SK-N-SH treated with all-trans-retinoic acid at 6 μM for 48 hours (cell line): ENCODE measurements at regions not wholly inside any gene's neighbourhood (a gene's known extent, or its start where the extent isn't known, plus 50 kb on each side); places are given as distances from the start of the nearest gene placed in this dataset.

ENCODE experiments used
- ATAC-seq: fragments of 200-7000 bp; cut with Tn5 transposase; 3 replicates; pipeline ENCODE4 v1.9.1; 2020; ENCODE audit warnings: mild to moderate bottlenecking, moderate library complexity
- ARNTL ChIP-seq: fragments of 450-650 bp; formaldehyde crosslinking; IDR thresholded peaks from 2 replicates; pipeline ENCODE4 v1.5.0; 2020; ENCODE audit warnings: low read depth, mild to moderate bottlenecking, moderate library complexity, borderline replicate concordance
- BACH2 ChIP-seq: fragments of 250-450 bp; sonication (Bioruptor Pico); IDR thresholded peaks from 2 replicates; pipeline ENCODE4 v1.9.0; 2021; ENCODE audit warnings: mild to moderate bottlenecking, borderline replicate concordance
- CSDC2 ChIP-seq: fragments of 250-450 bp; sonication (Bioruptor Pico); IDR thresholded peaks from 2 replicates; pipeline ENCODE4 v1.5.0; 2020; ENCODE audit warnings: mild to moderate bottlenecking, moderate library complexity
- ESRRG ChIP-seq: fragments of 250-450 bp; sonication (Bioruptor Pico); IDR thresholded peaks from 2 replicates; pipeline ENCODE4 v1.6.1; 2021; ENCODE audit warnings: mild to moderate bottlenecking
- GLIS3 ChIP-seq: fragments of 250-450 bp; sonication (Bioruptor Pico); IDR thresholded peaks from 2 replicates; pipeline ENCODE4 v1.5.0; 2020; ENCODE audit warnings: mild to moderate bottlenecking, moderate library complexity
- ISL1 ChIP-seq: fragments of 250-450 bp; sonication (Bioruptor Pico); IDR thresholded peaks from 2 replicates; pipeline ENCODE4 v2.1.2; 2022; ENCODE audit warnings: mild to moderate bottlenecking, moderate library complexity
- OSR1 ChIP-seq: fragments of 250-450 bp; sonication (Bioruptor Pico); IDR thresholded peaks from 2 replicates; pipeline ENCODE4 v1.8.0; 2022; ENCODE audit warnings: moderate library complexity, mild to moderate bottlenecking, inconsistent platforms
- PPARA ChIP-seq: fragments of 250-450 bp; sonication (Bioruptor Pico); IDR thresholded peaks from 2 replicates; pipeline ENCODE4 v1.5.0; 2020; ENCODE audit warnings: mild to moderate bottlenecking, borderline replicate concordance
- RARB ChIP-seq: fragments of 250-450 bp; sonication (Bioruptor Pico); IDR thresholded peaks from 2 replicates; pipeline ENCODE4 v1.8.0; 2021; ENCODE audit warnings: mild to moderate bottlenecking, moderate library complexity
- TOX ChIP-seq: fragments of 250-450 bp; sonication (Bioruptor Pico); IDR thresholded peaks from 2 replicates; pipeline ENCODE4 v1.8.0; 2021; ENCODE audit warnings: mild to moderate bottlenecking, moderate library complexity, borderline replicate concordance
- ZC3H10 ChIP-seq: fragments of 250-450 bp; sonication (Bioruptor Pico); IDR thresholded peaks from 2 replicates; pipeline ENCODE4 v1.5.1; 2021; ENCODE audit warnings: mild to moderate bottlenecking, moderate library complexity
- ZFP3 ChIP-seq: fragments of 250-450 bp; sonication (Bioruptor Pico); IDR thresholded peaks from 2 replicates; pipeline ENCODE4 v1.5.0; 2020; ENCODE audit warnings: mild to moderate bottlenecking, moderate library complexity
- ZFP30 ChIP-seq: fragments of 450-650 bp; formaldehyde crosslinking; IDR thresholded peaks from 2 replicates; pipeline ENCODE4 v1.5.0; 2022; ENCODE audit warnings: mild to moderate bottlenecking, moderate library complexity
- ZNF565 ChIP-seq: fragments of 450-650 bp; formaldehyde crosslinking; conservative IDR thresholded peaks from 2 replicates; pipeline ENCODE4 v1.5.0; 2020; ENCODE audit warnings: low read depth, mild to moderate bottlenecking, moderate library complexity
- ZNF70 ChIP-seq: fragments of 450-650 bp; formaldehyde crosslinking; IDR thresholded peaks from 2 replicates; pipeline ENCODE4 v1.5.0; 2020; ENCODE audit warnings: mild to moderate bottlenecking, moderate library complexity
- ZNF8 ChIP-seq: fragments of 450-650 bp; formaldehyde crosslinking; IDR thresholded peaks from 2 replicates; pipeline ENCODE4 v1.5.0; 2020; ENCODE audit warnings: mild to moderate bottlenecking, moderate library complexity
- TF ChIP-seq, protein P1 (sequence below): fragments of 250-450 bp; sonication (Bioruptor Pico); IDR thresholded peaks from 2 replicates; pipeline ENCODE4 v1.5.0; 2020; ENCODE audit warnings: mild to moderate bottlenecking, moderate library complexity
- TF ChIP-seq, protein P2 (sequence below): fragments of 250-450 bp; sonication (Bioruptor Pico); IDR thresholded peaks from 2 replicates; pipeline ENCODE4 v1.8.0; 2020; ENCODE audit warnings: mild to moderate bottlenecking, moderate library complexity, borderline replicate concordance
- TF ChIP-seq, protein P3 (sequence below): fragments of 250-450 bp; sonication (Bioruptor Pico); IDR thresholded peaks from 2 replicates; pipeline ENCODE4 v1.8.0; 2021; ENCODE audit warnings: low read depth, mild to moderate bottlenecking, moderate library complexity, borderline replicate concordance
- TF ChIP-seq, protein P4 (sequence below): fragments of 250-450 bp; sonication (Bioruptor Pico); IDR thresholded peaks from 2 replicates; pipeline ENCODE4 v1.5.1; 2021; ENCODE audit warnings: mild to moderate bottlenecking, moderate library complexity
- TF ChIP-seq, protein P5 (sequence below): fragments of 250-450 bp; sonication (Bioruptor Pico); IDR thresholded peaks from 2 replicates; pipeline ENCODE4 v1.5.1; 2020; ENCODE audit warnings: low read depth, mild to moderate bottlenecking, moderate library complexity

DNA sequence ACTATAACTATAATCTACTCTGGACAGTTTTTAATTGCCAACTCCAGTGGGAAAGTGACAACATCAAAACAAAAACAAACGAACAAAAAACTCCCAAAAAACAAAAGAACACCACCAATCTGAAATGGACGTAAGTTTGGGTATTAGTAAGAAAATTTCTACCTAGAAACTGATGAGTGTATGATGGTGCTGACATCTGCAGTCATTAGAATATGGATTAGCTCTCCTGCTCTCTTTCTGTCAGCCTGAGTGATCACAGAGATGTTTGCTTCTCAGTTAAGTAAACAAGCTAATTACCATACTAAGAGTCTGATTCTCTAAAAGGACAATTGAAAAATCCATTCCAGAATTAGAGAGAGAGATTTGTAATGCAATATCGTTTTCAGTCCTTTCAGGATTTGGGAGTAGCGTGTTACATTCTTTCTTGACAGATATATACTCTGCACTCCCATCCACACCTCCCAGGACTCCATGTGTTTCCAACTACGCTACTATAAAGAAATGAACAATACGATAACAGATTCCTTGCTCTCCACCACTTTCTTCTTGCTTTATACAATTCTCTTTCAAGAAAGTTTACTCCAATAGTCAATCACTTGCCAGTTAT lies 1347.4 kb upstream of the PIK3C3 start:
- TF ChIP-seq, protein P1, sequence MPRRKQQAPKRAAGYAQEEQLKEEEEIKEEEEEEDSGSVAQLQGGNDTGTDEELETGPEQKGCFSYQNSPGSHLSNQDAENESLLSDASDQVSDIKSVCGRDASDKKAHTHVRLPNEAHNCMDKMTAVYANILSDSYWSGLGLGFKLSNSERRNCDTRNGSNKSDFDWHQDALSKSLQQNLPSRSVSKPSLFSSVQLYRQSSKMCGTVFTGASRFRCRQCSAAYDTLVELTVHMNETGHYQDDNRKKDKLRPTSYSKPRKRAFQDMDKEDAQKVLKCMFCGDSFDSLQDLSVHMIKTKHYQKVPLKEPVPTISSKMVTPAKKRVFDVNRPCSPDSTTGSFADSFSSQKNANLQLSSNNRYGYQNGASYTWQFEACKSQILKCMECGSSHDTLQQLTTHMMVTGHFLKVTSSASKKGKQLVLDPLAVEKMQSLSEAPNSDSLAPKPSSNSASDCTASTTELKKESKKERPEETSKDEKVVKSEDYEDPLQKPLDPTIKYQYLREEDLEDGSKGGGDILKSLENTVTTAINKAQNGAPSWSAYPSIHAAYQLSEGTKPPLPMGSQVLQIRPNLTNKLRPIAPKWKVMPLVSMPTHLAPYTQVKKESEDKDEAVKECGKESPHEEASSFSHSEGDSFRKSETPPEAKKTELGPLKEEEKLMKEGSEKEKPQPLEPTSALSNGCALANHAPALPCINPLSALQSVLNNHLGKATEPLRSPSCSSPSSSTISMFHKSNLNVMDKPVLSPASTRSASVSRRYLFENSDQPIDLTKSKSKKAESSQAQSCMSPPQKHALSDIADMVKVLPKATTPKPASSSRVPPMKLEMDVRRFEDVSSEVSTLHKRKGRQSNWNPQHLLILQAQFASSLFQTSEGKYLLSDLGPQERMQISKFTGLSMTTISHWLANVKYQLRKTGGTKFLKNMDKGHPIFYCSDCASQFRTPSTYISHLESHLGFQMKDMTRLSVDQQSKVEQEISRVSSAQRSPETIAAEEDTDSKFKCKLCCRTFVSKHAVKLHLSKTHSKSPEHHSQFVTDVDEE: no peak
- TF ChIP-seq ZNF70 (CRISPR knock-in tag): no peak
- TF ChIP-seq OSR1: no peak
- no peak for ATAC-seq

DNA sequence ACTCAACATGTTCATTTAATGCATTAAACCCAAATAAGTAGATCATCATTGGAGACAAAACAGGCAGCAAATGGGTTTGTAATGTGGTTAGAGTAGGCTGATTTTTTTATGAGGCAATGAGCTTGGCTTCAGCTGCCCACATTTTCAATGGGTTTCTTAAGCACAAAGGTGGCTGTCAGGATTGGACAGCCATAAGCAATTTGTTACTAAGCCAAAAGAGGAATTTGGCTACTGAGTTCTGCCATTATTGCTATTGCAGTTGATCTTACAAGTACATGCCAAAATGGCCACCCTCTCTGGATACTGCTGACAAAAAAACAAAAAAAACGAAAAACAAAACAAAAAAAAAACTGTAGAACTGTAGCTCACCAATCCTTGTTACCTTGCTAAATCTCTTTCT lies 1348.0 kb upstream of the PIK3C3 start:
- no peak for ATAC-seq
- no peak for TF ChIP-seq ZFP30 (CRISPR knock-in tag)
- no peak for TF ChIP-seq ZNF70 (CRISPR knock-in tag)
- no peak for TF ChIP-seq ARNTL
- no peak for TF ChIP-seq GLIS3 (CRISPR knock-in tag)
- TF ChIP-seq PPARA (CRISPR knock-in tag): no peak
- TF ChIP-seq, all 23 proteins: peak for 0

DNA sequence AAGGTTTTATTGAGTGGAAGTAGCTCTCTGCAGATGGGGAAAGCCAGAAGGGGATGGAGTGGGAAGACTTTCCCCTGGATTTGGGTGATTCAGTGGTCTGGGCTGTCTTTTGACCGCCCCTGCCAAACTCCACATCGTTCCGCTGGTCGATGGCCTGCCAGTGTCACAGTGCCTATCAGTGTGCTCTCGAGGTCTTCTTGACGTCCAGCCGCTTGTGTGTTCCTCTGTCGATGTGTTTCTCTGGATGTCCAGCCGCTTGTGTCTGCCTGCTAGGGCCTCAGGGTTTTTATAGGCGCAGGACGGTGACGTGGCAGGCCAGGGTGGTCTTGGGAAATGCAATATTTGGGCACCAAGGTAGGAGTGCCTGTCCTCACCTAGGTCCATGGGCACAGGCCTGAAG lies 1371.4 kb upstream of the PIK3C3 start:
- no peak for ATAC-seq
- TF ChIP-seq, protein P2, sequence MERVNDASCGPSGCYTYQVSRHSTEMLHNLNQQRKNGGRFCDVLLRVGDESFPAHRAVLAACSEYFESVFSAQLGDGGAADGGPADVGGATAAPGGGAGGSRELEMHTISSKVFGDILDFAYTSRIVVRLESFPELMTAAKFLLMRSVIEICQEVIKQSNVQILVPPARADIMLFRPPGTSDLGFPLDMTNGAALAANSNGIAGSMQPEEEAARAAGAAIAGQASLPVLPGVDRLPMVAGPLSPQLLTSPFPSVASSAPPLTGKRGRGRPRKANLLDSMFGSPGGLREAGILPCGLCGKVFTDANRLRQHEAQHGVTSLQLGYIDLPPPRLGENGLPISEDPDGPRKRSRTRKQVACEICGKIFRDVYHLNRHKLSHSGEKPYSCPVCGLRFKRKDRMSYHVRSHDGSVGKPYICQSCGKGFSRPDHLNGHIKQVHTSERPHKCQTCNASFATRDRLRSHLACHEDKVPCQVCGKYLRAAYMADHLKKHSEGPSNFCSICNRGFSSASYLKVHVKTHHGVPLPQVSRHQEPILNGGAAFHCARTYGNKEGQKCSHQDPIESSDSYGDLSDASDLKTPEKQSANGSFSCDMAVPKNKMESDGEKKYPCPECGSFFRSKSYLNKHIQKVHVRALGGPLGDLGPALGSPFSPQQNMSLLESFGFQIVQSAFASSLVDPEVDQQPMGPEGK (CRISPR knock-in tag): no peak
- no peak for TF ChIP-seq ZFP30 (CRISPR knock-in tag)

DNA sequence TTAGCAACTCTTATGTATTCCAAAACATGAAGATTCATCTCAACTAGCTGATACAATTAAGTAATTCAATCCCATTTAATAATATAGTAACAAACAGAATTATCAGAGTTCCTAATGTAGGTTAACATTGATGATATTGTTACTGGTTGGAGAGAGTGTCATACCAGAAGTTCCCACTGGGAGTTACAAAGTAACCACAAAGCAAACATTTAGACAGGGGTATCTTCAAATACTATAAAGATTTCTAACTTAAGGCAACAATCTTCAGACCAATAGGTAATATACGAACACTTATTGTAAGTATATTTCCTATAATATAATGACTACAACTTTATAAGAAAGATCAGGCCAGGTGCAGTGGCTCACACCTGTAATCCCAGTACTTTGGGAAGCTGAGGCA lies 1372.9 kb upstream of the PIK3C3 start:
- ATAC-seq: no peak
- TF ChIP-seq ZNF8 (CRISPR knock-in tag): no peak
- TF ChIP-seq ESRRG (CRISPR knock-in tag): no peak
- no peak for TF ChIP-seq ZFP3 (CRISPR knock-in tag)
- TF ChIP-seq, all 23 proteins: peak for 0

DNA sequence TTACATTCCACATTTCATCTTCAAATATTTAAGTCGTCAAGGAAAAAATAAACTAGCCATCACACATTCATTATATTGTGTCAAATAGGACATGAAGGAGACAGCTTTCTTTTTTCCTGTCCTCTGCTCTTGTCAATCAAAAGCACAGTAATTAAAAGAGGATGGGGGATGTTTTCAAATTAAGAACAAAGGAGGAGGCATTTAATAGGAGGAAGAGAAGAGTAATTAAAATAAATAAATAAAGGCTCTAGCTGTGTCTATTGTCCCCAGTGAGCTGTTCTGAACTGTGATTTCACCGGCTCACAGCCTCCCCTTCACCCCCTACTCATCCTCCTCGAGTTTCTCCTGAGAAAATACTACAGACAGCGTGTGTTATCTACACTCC lies 1377.1 kb upstream of the PIK3C3 start:
- TF ChIP-seq ZNF8 (CRISPR knock-in tag) (no peak), ZC3H10 (no peak), BACH2 (CRISPR knock-in tag) (no peak), GLIS3 (CRISPR knock-in tag) (no peak), ZNF565 (CRISPR knock-in tag) (no peak), RARB (CRISPR knock-in tag) (no peak), ZFP3 (CRISPR knock-in tag) (no peak), TOX (CRISPR knock-in tag) (no peak), PPARA (CRISPR knock-in tag) (no peak), ISL1 (CRISPR knock-in tag) (no peak), CSDC2 (CRISPR knock-in tag) (no peak), ZNF70 (CRISPR knock-in tag) (no peak), ESRRG (CRISPR knock-in tag) (no peak)
- TF ChIP-seq, protein P3, sequence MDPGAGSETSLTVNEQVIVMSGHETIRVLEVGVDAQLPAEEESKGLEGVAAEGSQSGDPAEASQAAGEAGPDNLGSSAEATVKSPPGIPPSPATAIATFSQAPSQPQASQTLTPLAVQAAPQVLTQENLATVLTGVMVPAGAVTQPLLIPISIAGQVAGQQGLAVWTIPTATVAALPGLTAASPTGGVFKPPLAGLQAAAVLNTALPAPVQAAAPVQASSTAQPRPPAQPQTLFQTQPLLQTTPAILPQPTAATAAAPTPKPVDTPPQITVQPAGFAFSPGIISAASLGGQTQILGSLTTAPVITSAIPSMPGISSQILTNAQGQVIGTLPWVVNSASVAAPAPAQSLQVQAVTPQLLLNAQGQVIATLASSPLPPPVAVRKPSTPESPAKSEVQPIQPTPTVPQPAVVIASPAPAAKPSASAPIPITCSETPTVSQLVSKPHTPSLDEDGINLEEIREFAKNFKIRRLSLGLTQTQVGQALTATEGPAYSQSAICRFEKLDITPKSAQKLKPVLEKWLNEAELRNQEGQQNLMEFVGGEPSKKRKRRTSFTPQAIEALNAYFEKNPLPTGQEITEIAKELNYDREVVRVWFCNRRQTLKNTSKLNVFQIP (CRISPR knock-in tag): no peak
- TF ChIP-seq, protein P1: no peak
- TF ChIP-seq, protein P4, sequence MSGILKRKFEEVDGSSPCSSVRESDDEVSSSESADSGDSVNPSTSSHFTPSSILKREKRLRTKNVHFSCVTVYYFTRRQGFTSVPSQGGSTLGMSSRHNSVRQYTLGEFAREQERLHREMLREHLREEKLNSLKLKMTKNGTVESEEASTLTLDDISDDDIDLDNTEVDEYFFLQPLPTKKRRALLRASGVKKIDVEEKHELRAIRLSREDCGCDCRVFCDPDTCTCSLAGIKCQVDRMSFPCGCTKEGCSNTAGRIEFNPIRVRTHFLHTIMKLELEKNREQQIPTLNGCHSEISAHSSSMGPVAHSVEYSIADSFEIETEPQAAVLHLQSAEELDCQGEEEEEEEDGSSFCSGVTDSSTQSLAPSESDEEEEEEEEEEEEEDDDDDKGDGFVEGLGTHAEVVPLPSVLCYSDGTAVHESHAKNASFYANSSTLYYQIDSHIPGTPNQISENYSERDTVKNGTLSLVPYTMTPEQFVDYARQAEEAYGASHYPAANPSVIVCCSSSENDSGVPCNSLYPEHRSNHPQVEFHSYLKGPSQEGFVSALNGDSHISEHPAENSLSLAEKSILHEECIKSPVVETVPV (CRISPR knock-in tag): no peak
- TF ChIP-seq, protein P5, sequence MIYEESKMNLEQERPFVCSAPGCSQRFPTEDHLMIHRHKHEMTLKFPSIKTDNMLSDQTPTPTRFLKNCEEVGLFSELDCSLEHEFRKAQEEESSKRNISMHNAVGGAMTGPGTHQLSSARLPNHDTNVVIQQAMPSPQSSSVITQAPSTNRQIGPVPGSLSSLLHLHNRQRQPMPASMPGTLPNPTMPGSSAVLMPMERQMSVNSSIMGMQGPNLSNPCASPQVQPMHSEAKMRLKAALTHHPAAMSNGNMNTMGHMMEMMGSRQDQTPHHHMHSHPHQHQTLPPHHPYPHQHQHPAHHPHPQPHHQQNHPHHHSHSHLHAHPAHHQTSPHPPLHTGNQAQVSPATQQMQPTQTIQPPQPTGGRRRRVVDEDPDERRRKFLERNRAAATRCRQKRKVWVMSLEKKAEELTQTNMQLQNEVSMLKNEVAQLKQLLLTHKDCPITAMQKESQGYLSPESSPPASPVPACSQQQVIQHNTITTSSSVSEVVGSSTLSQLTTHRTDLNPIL (CRISPR knock-in tag): no peak
- no peak for ATAC-seq
